GM12878 (cell line): ENCODE measurements at regions not wholly inside any gene's neighbourhood (a gene's known extent, or its start where the extent isn't known, plus 50 kb on each side); places are given as distances from the start of the nearest gene placed in this dataset.

ENCODE experiments used
- ATAC-seq: fragments of 200-7000 bp; cut with Tn5 transposase; 3 replicates; pipeline ENCODE4 v1.9.1; 2020; ENCODE audit warnings: mild to moderate bottlenecking, moderate library complexity
- BruUV-seq: library from RNA; stranded (reverse); fragments of 400-500 nt; replicated peaks from 2 replicates; lab custom pipeline; 2021; lab: Mats Ljungman, UMichigan
- CTCF ChIA-PET: fragments of 300-600 bp; sonication (Branson Sonifier 250); formaldehyde crosslinking; extraction: SDS; loops from one replicate; lab custom pipeline; 2021; ENCODE audit warnings: inconsistent platforms; lab: Yijun Ruan, JAX
- POLR2A ChIA-PET: fragments of 350-600 bp; formaldehyde crosslinking; extraction: SDS; loops from one replicate; lab custom pipeline; 2021; ENCODE audit warnings: inconsistent platforms; lab: Charles Lee
- RAD21 ChIA-PET: fragments of 300-600 bp; sonication (Branson Sonifier 250); formaldehyde crosslinking; loops from one replicate; lab custom pipeline; 2023; ENCODE audit warnings: antibody characterized with exemption; ENCODE audit not compliant: unreplicated experiment; lab: Charles Lee
- SMC1A ChIA-PET: fragments of 300-600 bp; sonication (Branson Sonifier 250); formaldehyde crosslinking; loops from one replicate; lab custom pipeline; 2023; ENCODE audit not compliant: unreplicated experiment, uncharacterized antibody; lab: Charles Lee
- DNase-seq: peaks from one replicate; pipeline ENCODE4 v3.0.0-alpha.2; 2011; ENCODE audit warnings: low read depth, low spot score
- FAIRE-seq: peaks from 3 replicates; lab custom pipeline; 2011; peaks lifted over from hg19 to GRCh38; lab: Jason Lieb, UNC
- H2AFZ ChIP-seq: 2 replicates; pipeline ENCODE4 v1.6.0; 2011; ENCODE audit warnings: low read depth, low read length, control low read depth; ENCODE audit not compliant: control insufficient read depth
- H3K27ac ChIP-seq: 2 replicates; pipeline ENCODE4 v1.5.1; 2011; ENCODE audit warnings: control low read depth; ENCODE audit not compliant: control insufficient read depth, insufficient read depth
- H3K27me3 ChIP-seq, 2 experiments: replicated peaks in 1 of 2; 2 replicates each; pipeline versions ENCODE4 v1.6.0 to v1.6.1; 2011; ENCODE audit warnings: low read length in 1 of 2; ENCODE audit not compliant: control insufficient read depth in 2 of 2, insufficient read depth in 2 of 2
- H3K36me3 ChIP-seq, 2 experiments: 2 replicates each; pipeline ENCODE4 v1.5.1; 2011; ENCODE audit warnings: low read length in 1 of 2; ENCODE audit not compliant: control insufficient read depth in 2 of 2, insufficient read depth in 2 of 2
- H3K4me1 ChIP-seq: 2 replicates; pipeline ENCODE4 v1.6.1; 2011; ENCODE audit warnings: mild to moderate bottlenecking, low read length, moderate library complexity, mixed read lengths; ENCODE audit not compliant: control insufficient read depth, insufficient read depth
- H3K4me2 ChIP-seq: 2 replicates; pipeline ENCODE4 v1.6.0; 2011; ENCODE audit warnings: control low read depth; ENCODE audit not compliant: control insufficient read depth, insufficient read depth
- H3K4me3 ChIP-seq: fragments of 200-600 bp; sonication (generic); 2 replicates; pipeline ENCODE4 v1.5.1; 2016
- H3K79me2 ChIP-seq: 2 replicates; pipeline ENCODE4 v1.6.0; 2011; ENCODE audit warnings: low read length; ENCODE audit not compliant: control insufficient read depth, insufficient read depth
- H3K9ac ChIP-seq: 2 replicates; pipeline ENCODE4 v1.8.0; 2011; ENCODE audit warnings: low read length, control low read depth, mixed read lengths; ENCODE audit not compliant: control insufficient read depth, insufficient read depth
- H3K9me3 ChIP-seq: replicated peaks from 3 replicates; pipeline ENCODE4 v1.5.1; 2011; ENCODE audit warnings: mild to moderate bottlenecking, low read length; ENCODE audit not compliant: control insufficient read depth, insufficient read depth
- H4K20me1 ChIP-seq: 2 replicates; pipeline ENCODE4 v1.6.0; 2011; ENCODE audit not compliant: control insufficient read depth, insufficient read depth
- BACH1 ChIP-seq: fragments of 450-650 bp; IDR thresholded peaks from 2 replicates; pipeline ENCODE4 v1.6.1; 2017; ENCODE audit warnings: mild to moderate bottlenecking, borderline replicate concordance
- CBX3 ChIP-seq: fragments of 200-600 bp; sonication (generic); IDR thresholded peaks from 2 replicates; pipeline ENCODE4 v1.6.1; 2016; ENCODE audit warnings: low read depth, borderline replicate concordance
- CEBPB ChIP-seq, 2 experiments: fragments of 150-350 bp in 1 of 2; IDR thresholded peaks; 2 replicates each; pipeline ENCODE4 v1.6.1; 2012 to 2014; ENCODE audit warnings: low read depth in 2 of 2, low read length in 2 of 2, borderline replicate concordance in 1 of 2, inconsistent platforms in 1 of 2
- CHD2 ChIP-seq: IDR thresholded peaks from 2 replicates; pipeline ENCODE4 v1.6.1; 2011; ENCODE audit warnings: low read depth, low read length, improper control_type of control experiment, borderline replicate concordance
- HCFC1 ChIP-seq: fragments of 150-350 bp; IDR thresholded peaks from 2 replicates; pipeline ENCODE4 v1.6.1; 2014; ENCODE audit warnings: low read length
- HDGF ChIP-seq: fragments of 450-650 bp; IDR thresholded peaks from 2 replicates; pipeline ENCODE4 v1.6.1; 2016; ENCODE audit warnings: antibody characterized with exemption
- SMAD5 ChIP-seq: IDR thresholded peaks from 2 replicates; pipeline ENCODE4 v1.6.1; 2016; ENCODE audit warnings: antibody characterized with exemption, low read depth
- SMARCA5 ChIP-seq: fragments of 450-650 bp; IDR thresholded peaks from 2 replicates; pipeline ENCODE4 v1.6.1; 2017; ENCODE audit warnings: mild to moderate bottlenecking
- SMC3 ChIP-seq: IDR thresholded peaks from 2 replicates; pipeline ENCODE4 v1.6.1; 2011; ENCODE audit warnings: low read length, improper control_type of control experiment, borderline replicate concordance
- SREBF1 ChIP-seq: IDR thresholded peaks from 2 replicates; pipeline ENCODE4 v1.6.1; 2012; ENCODE audit warnings: mild to moderate bottlenecking, low read length
- SREBF2 ChIP-seq: IDR thresholded peaks from 2 replicates; pipeline ENCODE4 v1.6.1; 2012; ENCODE audit warnings: mild to moderate bottlenecking, low read length
- WRNIP1 ChIP-seq: IDR thresholded peaks from 2 replicates; pipeline ENCODE4 v1.6.1; 2011; ENCODE audit warnings: low read depth, low read length, improper control_type of control experiment, borderline replicate concordance
- ZNF24 ChIP-seq: fragments of 450-650 bp; IDR thresholded peaks from 2 replicates; pipeline ENCODE4 v1.6.1; 2017; ENCODE audit warnings: antibody characterized with exemption, mild to moderate bottlenecking
- ZSCAN29 ChIP-seq: fragments of 450-650 bp; IDR thresholded peaks from 2 replicates; pipeline ENCODE4 v1.6.1; 2017; ENCODE audit warnings: mild to moderate bottlenecking, moderate library complexity
- WGBS: methylation state at CpG from one replicate; pipeline ENCODE4 v1.1.6; 2016; ENCODE audit warnings: low lambda C conversion rate; ENCODE audit not compliant: insufficient replicate concordance, insufficient coverage; ENCODE audit errors: missing lambda C conversion rate; 5-methylcytosine and 5-hydroxymethylcytosine counted together
- in situ Hi-C: fragments of 300-500 bp; cut with MboI; formaldehyde crosslinking; loops from 9 replicates; pipeline ENCODE4 v1.14.3; 2018; ENCODE audit warnings: mixed read lengths
- intact Hi-C: fragments of 100-400 bp; cut with micrococcal nuclease; formaldehyde crosslinking; loops from one replicate; pipeline ENCODE4 v1.14.2; 2022; ENCODE audit not compliant: unreplicated experiment
- TF ChIP-seq, protein P1 (sequence below): fragments of 450-650 bp; formaldehyde crosslinking; IDR thresholded peaks from 2 replicates; pipeline ENCODE4 v1.4.0; 2020; ENCODE audit warnings: mild to moderate bottlenecking, moderate library complexity
- TF ChIP-seq, protein P2 (sequence below): fragments of 450-650 bp; conservative IDR thresholded peaks from 2 replicates; pipeline ENCODE4 v1.6.1; 2017; ENCODE audit warnings: mild to moderate bottlenecking, moderate library complexity
- TF ChIP-seq, protein P3 (sequence below): fragments of 450-650 bp; IDR thresholded peaks from 2 replicates; pipeline ENCODE4 v1.6.1; 2017; ENCODE audit warnings: mild to moderate bottlenecking, low read depth, inconsistent platforms; ENCODE audit not compliant: poor library complexity, severe bottlenecking

DNA sequence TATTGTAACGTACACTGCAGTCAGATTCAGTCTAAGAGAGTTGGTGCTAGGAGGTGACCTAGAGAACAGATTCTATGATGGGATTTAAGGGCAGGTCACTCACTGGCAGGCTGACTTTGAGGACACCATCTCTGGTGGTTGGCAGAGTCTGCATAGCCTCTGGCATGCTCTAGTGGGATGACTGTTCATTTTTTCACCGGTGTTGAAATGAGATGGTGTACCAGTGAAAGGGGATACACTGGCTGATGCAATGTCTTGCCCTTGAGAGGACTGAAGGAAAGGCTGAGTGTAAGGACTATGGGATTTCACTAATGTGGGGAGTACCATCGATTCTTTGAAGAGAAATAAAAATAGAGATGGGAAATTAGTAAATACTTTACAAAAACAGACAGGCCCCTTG is 186.9 kb upstream of the PIEZO2 start:
- H3K27me3 ChIP-seq, result no peaks in the 10 kb centered on the region
- no peaks in the 10 kb centered on the region; the same call in 2 of the 3 replicates for H3K9me3 ChIP-seq
- POLR2A ChIA-PET, result no interaction called here
- no peaks in the 10 kb centered on the region for H3K79me2 ChIP-seq
- SMC1A ChIA-PET, result no interaction called here
- CTCF ChIA-PET, result no interaction called here
- H3K9ac ChIP-seq, result no peak overlapping the region
- intact Hi-C loops (no loop called here), in situ Hi-C loops (no loop called here)
- H3K36me3 ChIP-seq, result no peaks in the 10 kb centered on the region
- 15% methylated on average over 3 of the region's 3 CpGs for WGBS
- no peak for ATAC-seq
- no peak for FAIRE-seq
- RAD21 ChIA-PET, result no interaction called here
- no peak overlapping the region for H3K4me2 ChIP-seq
- no peak for DNase-seq
- no TSS peak for BruUV-seq
- no peak overlapping the region for H2AFZ ChIP-seq
- H4K20me1 ChIP-seq, result no peaks in the 10 kb centered on the region
- no peak overlapping the region for H3K4me3 ChIP-seq
- H3K4me1 ChIP-seq, result no peaks in the 10 kb centered on the region
- no peak for TF ChIP-seq ZSCAN29
- TF ChIP-seq SMARCA5, result no peak
- no peak for TF ChIP-seq CEBPB (IDR thresholded peaks at IDR 0.05; ENCODE audit: borderline replicate concordance in 1 of 2, low read depth in 2 of 2, low read length in 2 of 2)
- no peak for TF ChIP-seq SREBF2
- TF ChIP-seq SMC3, result no peak
- TF ChIP-seq ZNF24, result no peak
- TF ChIP-seq HDGF, result no peak
- TF ChIP-seq CHD2, result no peak
- TF ChIP-seq SREBF1, result no peak
- TF ChIP-seq, protein P1, sequence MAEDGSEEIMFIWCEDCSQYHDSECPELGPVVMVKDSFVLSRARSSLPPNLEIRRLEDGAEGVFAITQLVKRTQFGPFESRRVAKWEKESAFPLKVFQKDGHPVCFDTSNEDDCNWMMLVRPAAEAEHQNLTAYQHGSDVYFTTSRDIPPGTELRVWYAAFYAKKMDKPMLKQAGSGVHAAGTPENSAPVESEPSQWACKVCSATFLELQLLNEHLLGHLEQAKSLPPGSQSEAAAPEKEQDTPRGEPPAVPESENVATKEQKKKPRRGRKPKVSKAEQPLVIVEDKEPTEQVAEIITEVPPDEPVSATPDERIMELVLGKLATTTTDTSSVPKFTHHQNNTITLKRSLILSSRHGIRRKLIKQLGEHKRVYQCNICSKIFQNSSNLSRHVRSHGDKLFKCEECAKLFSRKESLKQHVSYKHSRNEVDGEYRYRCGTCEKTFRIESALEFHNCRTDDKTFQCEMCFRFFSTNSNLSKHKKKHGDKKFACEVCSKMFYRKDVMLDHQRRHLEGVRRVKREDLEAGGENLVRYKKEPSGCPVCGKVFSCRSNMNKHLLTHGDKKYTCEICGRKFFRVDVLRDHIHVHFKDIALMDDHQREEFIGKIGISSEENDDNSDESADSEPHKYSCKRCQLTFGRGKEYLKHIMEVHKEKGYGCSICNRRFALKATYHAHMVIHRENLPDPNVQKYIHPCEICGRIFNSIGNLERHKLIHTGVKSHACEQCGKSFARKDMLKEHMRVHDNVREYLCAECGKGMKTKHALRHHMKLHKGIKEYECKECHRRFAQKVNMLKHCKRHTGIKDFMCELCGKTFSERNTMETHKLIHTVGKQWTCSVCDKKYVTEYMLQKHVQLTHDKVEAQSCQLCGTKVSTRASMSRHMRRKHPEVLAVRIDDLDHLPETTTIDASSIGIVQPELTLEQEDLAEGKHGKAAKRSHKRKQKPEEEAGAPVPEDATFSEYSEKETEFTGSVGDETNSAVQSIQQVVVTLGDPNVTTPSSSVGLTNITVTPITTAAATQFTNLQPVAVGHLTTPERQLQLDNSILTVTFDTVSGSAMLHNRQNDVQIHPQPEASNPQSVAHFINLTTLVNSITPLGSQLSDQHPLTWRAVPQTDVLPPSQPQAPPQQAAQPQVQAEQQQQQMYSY, result no peak
- no peak for TF ChIP-seq HCFC1
- TF ChIP-seq, protein P2, sequence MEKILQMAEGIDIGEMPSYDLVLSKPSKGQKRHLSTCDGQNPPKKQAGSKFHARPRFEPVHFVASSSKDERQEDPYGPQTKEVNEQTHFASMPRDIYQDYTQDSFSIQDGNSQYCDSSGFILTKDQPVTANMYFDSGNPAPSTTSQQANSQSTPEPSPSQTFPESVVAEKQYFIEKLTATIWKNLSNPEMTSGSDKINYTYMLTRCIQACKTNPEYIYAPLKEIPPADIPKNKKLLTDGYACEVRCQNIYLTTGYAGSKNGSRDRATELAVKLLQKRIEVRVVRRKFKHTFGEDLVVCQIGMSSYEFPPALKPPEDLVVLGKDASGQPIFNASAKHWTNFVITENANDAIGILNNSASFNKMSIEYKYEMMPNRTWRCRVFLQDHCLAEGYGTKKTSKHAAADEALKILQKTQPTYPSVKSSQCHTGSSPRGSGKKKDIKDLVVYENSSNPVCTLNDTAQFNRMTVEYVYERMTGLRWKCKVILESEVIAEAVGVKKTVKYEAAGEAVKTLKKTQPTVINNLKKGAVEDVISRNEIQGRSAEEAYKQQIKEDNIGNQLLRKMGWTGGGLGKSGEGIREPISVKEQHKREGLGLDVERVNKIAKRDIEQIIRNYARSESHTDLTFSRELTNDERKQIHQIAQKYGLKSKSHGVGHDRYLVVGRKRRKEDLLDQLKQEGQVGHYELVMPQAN, result no peak
- TF ChIP-seq CBX3, result no peak
- TF ChIP-seq, protein P3, sequence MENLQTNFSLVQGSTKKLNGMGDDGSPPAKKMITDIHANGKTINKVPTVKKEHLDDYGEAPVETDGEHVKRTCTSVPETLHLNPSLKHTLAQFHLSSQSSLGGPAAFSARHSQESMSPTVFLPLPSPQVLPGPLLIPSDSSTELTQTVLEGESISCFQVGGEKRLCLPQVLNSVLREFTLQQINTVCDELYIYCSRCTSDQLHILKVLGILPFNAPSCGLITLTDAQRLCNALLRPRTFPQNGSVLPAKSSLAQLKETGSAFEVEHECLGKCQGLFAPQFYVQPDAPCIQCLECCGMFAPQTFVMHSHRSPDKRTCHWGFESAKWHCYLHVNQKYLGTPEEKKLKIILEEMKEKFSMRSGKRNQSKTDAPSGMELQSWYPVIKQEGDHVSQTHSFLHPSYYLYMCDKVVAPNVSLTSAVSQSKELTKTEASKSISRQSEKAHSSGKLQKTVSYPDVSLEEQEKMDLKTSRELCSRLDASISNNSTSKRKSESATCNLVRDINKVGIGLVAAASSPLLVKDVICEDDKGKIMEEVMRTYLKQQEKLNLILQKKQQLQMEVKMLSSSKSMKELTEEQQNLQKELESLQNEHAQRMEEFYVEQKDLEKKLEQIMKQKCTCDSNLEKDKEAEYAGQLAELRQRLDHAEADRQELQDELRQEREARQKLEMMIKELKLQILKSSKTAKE, result no peak
- TF ChIP-seq WRNIP1, result no peak
- no peak for TF ChIP-seq BACH1
- TF ChIP-seq SMAD5, result no peak
- H3K27ac ChIP-seq, result no peak overlapping the region
